HepG2 (cell line): ENCODE measurements at regions not wholly inside any gene's neighbourhood (a gene's known extent, or its start where the extent isn't known, plus 50 kb on each side); places are given as distances from the start of the nearest gene placed in this dataset.

Experiments
- ATAC-seq: fragments of 200-7000 bp; cut with Tn5 transposase; 3 replicates; pipeline ENCODE4 v1.9.1; 2020; ENCODE audit warnings: mild to moderate bottlenecking, moderate library complexity
- BruUV-seq: library from RNA; stranded (reverse); fragments of 400-500 nt; replicated peaks from 2 replicates; lab custom pipeline; 2021; lab: Mats Ljungman, UMichigan
- CTCF ChIA-PET: fragments of 300-600 bp; formaldehyde crosslinking; extraction: SDS; loops from one replicate; lab custom pipeline; 2021; ENCODE audit warnings: low total read pairs, inconsistent platforms, low intra/inter-chr PET ratio; lab: Yijun Ruan, JAX
- POLR2A ChIA-PET: fragments of 350-600 bp; sonication (Branson Sonifier 250); formaldehyde crosslinking; loops from one replicate; lab custom pipeline; 2020; ENCODE audit warnings: antibody characterized with exemption, inconsistent platforms; lab: Yijun Ruan, JAX
- DNase-seq: peaks from one replicate; pipeline ENCODE4 v3.0.0-alpha.2; 2015; ENCODE audit warnings: low spot score
- FAIRE-seq: peaks from 3 replicates; lab custom pipeline; 2011; peaks lifted over from hg19 to GRCh38; lab: Jason Lieb, UNC
- H2AFZ ChIP-seq: one replicate; pipeline ENCODE4 v1.6.1; 2011; ENCODE audit warnings: low read length, inconsistent platforms
- H3K27ac ChIP-seq: fragments of 300-600 bp; 3 replicates; pipeline ENCODE4 v1.8.0; 2011; ENCODE audit warnings: mixed run types, mild to moderate bottlenecking, mixed read lengths, low read length, inconsistent platforms; ENCODE audit not compliant: insufficient read depth; ENCODE audit errors: extremely low read length
- H3K27me3 ChIP-seq, 2 experiments: fragments of 200-600 bp in 1 of 2; 2 replicates in 1 of 2; 3 replicates in 1 of 2; pipeline versions ENCODE4 v1.6.0 to v1.8.0; 2011; ENCODE audit warnings: low read length in 2 of 2, mild to moderate bottlenecking in 2 of 2, moderate library complexity in 2 of 2, inconsistent platforms in 1 of 2; ENCODE audit not compliant: insufficient read depth in 2 of 2, control insufficient read depth in 1 of 2
- H3K36me3 ChIP-seq, 2 experiments: fragments of 200-600 bp in 1 of 2; replicated peaks in 1 of 2; 2 replicates in 1 of 2; 3 replicates in 1 of 2; pipeline versions ENCODE4 v1.5.1 to v1.8.0; 2011; ENCODE audit warnings: low read length in 2 of 2, inconsistent platforms in 1 of 2; ENCODE audit not compliant: insufficient read depth in 2 of 2, control insufficient read depth in 1 of 2
- H3K4me1 ChIP-seq: 2 replicates; pipeline ENCODE4 v1.5.1; 2012; ENCODE audit warnings: low read length, inconsistent platforms; ENCODE audit not compliant: insufficient read depth
- H3K4me2 ChIP-seq: 2 replicates; pipeline ENCODE4 v1.6.0; 2011; ENCODE audit warnings: low read depth, low read length, inconsistent platforms
- H3K4me3 ChIP-seq, 3 experiments: fragments of 200-600 bp in 1 of 3; sonication (generic), shearing (Covaris generic) in 1 of 3; replicated peaks in 1 of 3; 2 replicates each; pipeline ENCODE4 v1.5.1; 2011 to 2016; ENCODE audit warnings: low read length in 3 of 3, inconsistent platforms in 2 of 3, low read depth in 2 of 3, mild to moderate bottlenecking in 2 of 3, control low read depth in 1 of 3, mixed read lengths in 1 of 3; ENCODE audit not compliant: insufficient read depth in 1 of 3
- H3K79me2 ChIP-seq: one replicate; pipeline ENCODE4 v1.6.1; 2011; ENCODE audit warnings: low read length, inconsistent platforms; ENCODE audit not compliant: insufficient read depth
- H3K9ac ChIP-seq: 2 replicates; pipeline ENCODE4 v1.6.0; 2011; ENCODE audit warnings: mild to moderate bottlenecking, low read depth, low read length, inconsistent platforms; ENCODE audit not compliant: insufficient read depth
- H3K9me3 ChIP-seq: 2 replicates; pipeline ENCODE4 v1.5.1; 2012; ENCODE audit warnings: mild to moderate bottlenecking, low read length
- H4K20me1 ChIP-seq: 2 replicates; pipeline ENCODE4 v1.6.0; 2011; ENCODE audit warnings: inconsistent platforms, mild to moderate bottlenecking, low read length, moderate library complexity; ENCODE audit not compliant: insufficient read depth
- DPF2 ChIP-seq: sonication (generic); formaldehyde crosslinking; IDR thresholded peaks from 2 replicates; pipeline ENCODE4 v1.4.0; 2020; ENCODE audit warnings: mild to moderate bottlenecking, low read depth, missing genetic modification reagents, borderline replicate concordance
- IKZF1 ChIP-seq: fragments of 450-650 bp; IDR thresholded peaks from 2 replicates; pipeline ENCODE4 v1.7.1; 2016
- MEIS2 ChIP-seq: sonication (generic); formaldehyde crosslinking; IDR thresholded peaks from 2 replicates; pipeline ENCODE4 v1.9.0; 2021; ENCODE audit warnings: mild to moderate bottlenecking, missing genetic modification reagents
- RAD21 ChIP-seq: fragments of 450-650 bp; formaldehyde crosslinking; IDR thresholded peaks from 2 replicates; pipeline ENCODE4 v1.5.0; 2020; ENCODE audit warnings: mild to moderate bottlenecking
- SMAD3 ChIP-seq: sonication (generic); formaldehyde crosslinking; IDR thresholded peaks from 2 replicates; pipeline ENCODE4 v1.4.0; 2020; ENCODE audit warnings: missing genetic modification reagents
- YY1 ChIP-seq: IDR thresholded peaks from 2 replicates; pipeline ENCODE4 v1.6.1; 2011; ENCODE audit warnings: low read length, low read depth, moderate library complexity, mild to moderate bottlenecking; ENCODE audit not compliant: insufficient read depth, insufficient replicate concordance
- ZIK1 ChIP-seq: sonication (generic); formaldehyde crosslinking; IDR thresholded peaks from 2 replicates; pipeline ENCODE4 v1.5.0; 2020; ENCODE audit warnings: mild to moderate bottlenecking, low read depth, missing genetic modification reagents, borderline replicate concordance
- ZNF180 ChIP-seq: sonication (generic); formaldehyde crosslinking; IDR thresholded peaks from 2 replicates; pipeline ENCODE4 v1.4.0; 2020; ENCODE audit warnings: low read depth, missing genetic modification reagents, borderline replicate concordance
- ZNF556 ChIP-seq: sonication (generic); formaldehyde crosslinking; IDR thresholded peaks from 2 replicates; pipeline ENCODE4 v1.4.0; 2020; ENCODE audit warnings: mild to moderate bottlenecking, missing genetic modification reagents, borderline replicate concordance
- ZNF670 ChIP-seq: sonication (generic); formaldehyde crosslinking; IDR thresholded peaks from 2 replicates; pipeline ENCODE4 v1.8.0; 2022; ENCODE audit warnings: mild to moderate bottlenecking, missing genetic modification reagents, borderline replicate concordance
- ZNF687 ChIP-seq: sonication (generic); formaldehyde crosslinking; IDR thresholded peaks from 2 replicates; pipeline ENCODE4 v1.5.1; 2020; ENCODE audit warnings: mild to moderate bottlenecking, missing genetic modification reagents, moderate library complexity
- ZSCAN29 ChIP-seq: sonication (generic); formaldehyde crosslinking; conservative IDR thresholded peaks from 2 replicates; pipeline ENCODE4 v1.4.0; 2020; ENCODE audit warnings: mild to moderate bottlenecking, missing genetic modification reagents
- WGBS: methylation state at CpG from one replicate; pipeline ENCODE4 v1.1.6; 2017; ENCODE audit warnings: low lambda C conversion rate; 5-methylcytosine and 5-hydroxymethylcytosine counted together
- in situ Hi-C: cut with HindIII; loops from 2 replicates; pipeline ENCODE4 v1.10.0; 2017; ENCODE audit warnings: low pct_unique_long_range_greater_than_20kb; ENCODE audit not compliant: extremely low pct_ligation_motif_present
- intact Hi-C: fragments of 100-400 bp; cut with micrococcal nuclease; formaldehyde crosslinking; loops from one replicate; pipeline ENCODE4 v1.10.0; 2022; ENCODE audit not compliant: unreplicated experiment
- TF ChIP-seq, protein P1 (sequence below): sonication (generic); formaldehyde crosslinking; conservative IDR thresholded peaks from 2 replicates; pipeline ENCODE4 v1.8.0; 2022; ENCODE audit warnings: missing genetic modification reagents
- TF ChIP-seq, protein P2 (sequence below): sonication (generic); formaldehyde crosslinking; IDR thresholded peaks from 2 replicates; pipeline ENCODE4 v1.4.0; 2020; ENCODE audit warnings: missing genetic modification reagents, borderline replicate concordance

GRCh38 chr10:88066876-88067275, 203.5 kb downstream of the PTEN start:
- no peaks in the 10 kb centered on the region for H4K20me1 ChIP-seq
- no peak overlapping the region for H3K9ac ChIP-seq
- no peak for FAIRE-seq
- H3K4me2 ChIP-seq: no peak overlapping the region
- no peak overlapping the region for H3K27ac ChIP-seq
- H3K36me3 ChIP-seq: no peaks in the 10 kb centered on the region
- DNase-seq: no peak
- no peak for ATAC-seq
- POLR2A ChIA-PET: no interaction called here
- 53% methylated on average over 6 of the region's 6 CpGs for WGBS
- in situ Hi-C loops: no loop called here
- no TSS peak for BruUV-seq
- CTCF ChIA-PET: no interaction called here
- H2AFZ ChIP-seq: no peak overlapping the region
- H3K79me2 ChIP-seq: no peaks in the 10 kb centered on the region
- intact Hi-C loops: no loop called here
- peaks cover 33% of the 10 kb centered on the region for H3K4me1 ChIP-seq
- no peak for TF ChIP-seq ZNF670 (CRISPR knock-in tag)
- TF ChIP-seq ZNF687 (CRISPR knock-in tag): no peak
- TF ChIP-seq ZIK1 (CRISPR knock-in tag): no peak
- TF ChIP-seq YY1: no peak
- TF ChIP-seq ZNF556 (CRISPR knock-in tag): no peak
- TF ChIP-seq MEIS2: no peak
- TF ChIP-seq RAD21 (CRISPR knock-in tag): no peak
- TF ChIP-seq ZSCAN29 (CRISPR knock-in tag): no peak
- no peak for TF ChIP-seq SMAD3
- TF ChIP-seq ZNF180 (CRISPR knock-in tag): no peak
- TF ChIP-seq, protein P1, sequence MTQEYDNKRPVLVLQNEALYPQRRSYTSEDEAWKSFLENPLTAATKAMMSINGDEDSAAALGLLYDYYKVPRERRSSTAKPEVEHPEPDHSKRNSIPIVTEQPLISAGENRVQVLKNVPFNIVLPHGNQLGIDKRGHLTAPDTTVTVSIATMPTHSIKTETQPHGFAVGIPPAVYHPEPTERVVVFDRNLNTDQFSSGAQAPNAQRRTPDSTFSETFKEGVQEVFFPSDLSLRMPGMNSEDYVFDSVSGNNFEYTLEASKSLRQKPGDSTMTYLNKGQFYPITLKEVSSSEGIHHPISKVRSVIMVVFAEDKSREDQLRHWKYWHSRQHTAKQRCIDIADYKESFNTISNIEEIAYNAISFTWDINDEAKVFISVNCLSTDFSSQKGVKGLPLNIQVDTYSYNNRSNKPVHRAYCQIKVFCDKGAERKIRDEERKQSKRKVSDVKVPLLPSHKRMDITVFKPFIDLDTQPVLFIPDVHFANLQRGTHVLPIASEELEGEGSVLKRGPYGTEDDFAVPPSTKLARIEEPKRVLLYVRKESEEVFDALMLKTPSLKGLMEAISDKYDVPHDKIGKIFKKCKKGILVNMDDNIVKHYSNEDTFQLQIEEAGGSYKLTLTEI (CRISPR knock-in tag): no peak
- TF ChIP-seq DPF2: no peak
- TF ChIP-seq IKZF1: no peak
- TF ChIP-seq, protein P2, sequence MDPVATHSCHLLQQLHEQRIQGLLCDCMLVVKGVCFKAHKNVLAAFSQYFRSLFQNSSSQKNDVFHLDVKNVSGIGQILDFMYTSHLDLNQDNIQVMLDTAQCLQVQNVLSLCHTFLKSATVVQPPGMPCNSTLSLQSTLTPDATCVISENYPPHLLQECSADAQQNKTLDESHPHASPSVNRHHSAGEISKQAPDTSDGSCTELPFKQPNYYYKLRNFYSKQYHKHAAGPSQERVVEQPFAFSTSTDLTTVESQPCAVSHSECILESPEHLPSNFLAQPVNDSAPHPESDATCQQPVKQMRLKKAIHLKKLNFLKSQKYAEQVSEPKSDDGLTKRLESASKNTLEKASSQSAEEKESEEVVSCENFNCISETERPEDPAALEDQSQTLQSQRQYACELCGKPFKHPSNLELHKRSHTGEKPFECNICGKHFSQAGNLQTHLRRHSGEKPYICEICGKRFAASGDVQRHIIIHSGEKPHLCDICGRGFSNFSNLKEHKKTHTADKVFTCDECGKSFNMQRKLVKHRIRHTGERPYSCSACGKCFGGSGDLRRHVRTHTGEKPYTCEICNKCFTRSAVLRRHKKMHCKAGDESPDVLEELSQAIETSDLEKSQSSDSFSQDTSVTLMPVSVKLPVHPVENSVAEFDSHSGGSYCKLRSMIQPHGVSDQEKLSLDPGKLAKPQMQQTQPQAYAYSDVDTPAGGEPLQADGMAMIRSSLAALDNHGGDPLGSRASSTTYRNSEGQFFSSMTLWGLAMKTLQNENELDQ (CRISPR knock-in tag): no peak
- no peaks in the 10 kb centered on the region for H3K9me3 ChIP-seq
- H3K4me3 ChIP-seq: no peak overlapping the region
- 0 out of 5 replicates have a peak, but pooled peaks cover 0 to 3% of the 10 kb centered on the region in 2 experiments for H3K27me3 ChIP-seq
